Stomach (tissue), 8 donors: ENCODE measurements at regions not wholly inside any gene's neighbourhood (a gene's known extent, or its start where the extent isn't known, plus 50 kb on each side); places are given as distances from the start of the nearest gene placed in this dataset.

Experiments used
- DNase-seq, 2 donors: peaks; one replicate each; pipeline versions ENCODE4 v3.0.0 to v3.0.0-alpha.2; 2013 to 2019
- H3K27ac ChIP-seq, 5 donors: fragments of 200-600 bp in 4 of 5; sonication (generic) in 4 of 5; one replicate each; pipeline ENCODE4 v1.5.1; 2013 to 2019; ENCODE audit warnings: mild to moderate bottlenecking in 1 of 5, moderate library complexity in 1 of 5
- H3K27me3 ChIP-seq, 3 donors: fragments of 200-600 bp; sonication (generic); one replicate each; pipeline ENCODE4 v1.5.1; 2017 to 2019; ENCODE audit warnings: mixed run types in 1 of 3
- H3K36me3 ChIP-seq, 4 donors: fragments of 200-600 bp; sonication (generic); 1 replicate in 3 of 4; 2 replicates in 1 of 4; pipeline ENCODE4 v1.5.1; 2016 to 2019
- H3K4me1 ChIP-seq, 4 donors: fragments of 200-600 bp; sonication (generic); one replicate each; pipeline ENCODE4 v1.5.1; 2016 to 2019
- H3K4me3 ChIP-seq, 4 donors: fragments of 200-600 bp; sonication (generic) in 3 of 4; one replicate each; pipeline ENCODE4 v1.5.1; 2016 to 2019; ENCODE audit warnings: mild to moderate bottlenecking in 1 of 4
- H3K9me3 ChIP-seq, 4 donors: fragments of 200-600 bp; sonication (generic); one replicate each; pipeline ENCODE4 v1.5.1; 2016 to 2019
- CTCF ChIP-seq, 7 experiments: fragments of 450-650 bp in 4 of 7; fragments of 200-600 bp in 3 of 7; sonication (generic) in 3 of 7; IDR thresholded peaks; one replicate each; pipeline ENCODE4 v1.5.1; 2016 to 2019; ENCODE audit warnings: antibody characterized with exemption in 7 of 7, control low read depth in 2 of 7, mild to moderate bottlenecking in 1 of 7
- EP300 ChIP-seq: sonication (generic); formaldehyde crosslinking; IDR thresholded peaks from one replicate; pipeline ENCODE4 v1.6.1; 2017; ENCODE audit warnings: antibody characterized with exemption
- POLR2A ChIP-seq, 4 donors: fragments of 450-650 bp; IDR thresholded peaks; one replicate each; pipeline ENCODE4 v1.6.1; 2016; ENCODE audit warnings: antibody characterized with exemption in 4 of 4, control low read depth in 2 of 4, mild to moderate bottlenecking in 1 of 4, moderate library complexity in 1 of 4
- POLR2AphosphoS5 ChIP-seq, 3 donors: sonication (generic); formaldehyde crosslinking; IDR thresholded peaks; one replicate each; pipeline ENCODE4 v1.6.1; 2016; ENCODE audit warnings: antibody characterized with exemption in 3 of 3
- WGBS, 5 donors: extraction: QIAGEN DNeasy Blood & Tissue Kit in 3 of 5; methylation state at CpG; one replicate each; pipeline versions ENCODE4 v1.1.5 to v1.1.7; 2013 to 2018; 5-methylcytosine and 5-hydroxymethylcytosine counted together
- intact Hi-C: fragments of 100-400 bp; cut with DNase I; formaldehyde crosslinking; loops from one replicate; pipeline ENCODE4 v1.15.1; 2023; ENCODE audit warnings: low total_unique reads
- donor health status: healthy with polysubstance abuse.
- donor health status: Bipolar disorder and iron deficiency.
- donor health status: healthy.

GRCh38 chr3:152176241-152176640 lies 92.5 kb upstream of the MBNL1 start:
- no peak overlapping the region for H3K27ac ChIP-seq
- peaks cover 0 to 5% (median 0%) of the 10 kb centered on the region in 4 donors for H3K9me3 ChIP-seq
- no peak overlapping the region for H3K4me3 ChIP-seq
- no peak for DNase-seq
- H3K4me1 ChIP-seq: no peaks in the 10 kb centered on the region
- TF ChIP-seq CTCF (IDR thresholded peaks at IDR 0.05): no peak
- TF ChIP-seq POLR2AphosphoS5 (IDR thresholded peaks at IDR 0.05): no peak
- TF ChIP-seq POLR2A (IDR thresholded peaks at IDR 0.05): no peak
- no peak for TF ChIP-seq EP300
- no peaks in the 10 kb centered on the region for H3K36me3 ChIP-seq
- 71 to 93% (median 85%) methylated on average over 2 of the region's 2 CpGs for WGBS, 5 donors
- intact Hi-C loops: no loop called here
- no peaks in the 10 kb centered on the region for H3K27me3 ChIP-seq

GRCh38 chr3:152176998-152177397 lies 91.7 kb upstream of the MBNL1 start:
- H3K27me3 ChIP-seq: no peaks in the 10 kb centered on the region
- H3K27ac ChIP-seq: no peak overlapping the region
- no peaks in the 10 kb centered on the region for H3K9me3 ChIP-seq
- WGBS, 5 donors: 83 to 100% (median 96%) methylated on average over 1 of the region's 1 CpG
- intact Hi-C loops: no loop called here
- no peaks in the 10 kb centered on the region for H3K4me1 ChIP-seq
- H3K36me3 ChIP-seq: no peaks in the 10 kb centered on the region
- no peak for DNase-seq
- TF ChIP-seq POLR2AphosphoS5 (IDR thresholded peaks at IDR 0.05): no peak
- no peak for TF ChIP-seq EP300
- TF ChIP-seq CTCF (IDR thresholded peaks at IDR 0.05): no peak
- no peak for TF ChIP-seq POLR2A (IDR thresholded peaks at IDR 0.05)
- no peak overlapping the region for H3K4me3 ChIP-seq

- no peak for TF ChIP-seq EP300
- no peak for TF ChIP-seq POLR2A (IDR thresholded peaks at IDR 0.05)
- TF ChIP-seq CTCF (IDR thresholded peaks at IDR 0.05): no peak
- peaks cover 0 to 4% (median 0%) of the 10 kb centered on the region in 4 donors for H3K4me1 ChIP-seq
- intact Hi-C loops: no loop called here
- H3K27me3 ChIP-seq: no peaks in the 10 kb centered on the region
- WGBS, 5 donors: 91 to 100% (median 99%) methylated on average over 1 of the region's 1 CpG
- no peak overlapping the region for H3K4me3 ChIP-seq
- no peaks in the 10 kb centered on the region for H3K9me3 ChIP-seq
- H3K27ac ChIP-seq: no peak overlapping the region
- DNase-seq: no peak
- H3K36me3 ChIP-seq: no peaks in the 10 kb centered on the region
Measured at GRCh38 chr3:152177757-152178156, 91.0 kb upstream of the MBNL1 start.

DNA sequence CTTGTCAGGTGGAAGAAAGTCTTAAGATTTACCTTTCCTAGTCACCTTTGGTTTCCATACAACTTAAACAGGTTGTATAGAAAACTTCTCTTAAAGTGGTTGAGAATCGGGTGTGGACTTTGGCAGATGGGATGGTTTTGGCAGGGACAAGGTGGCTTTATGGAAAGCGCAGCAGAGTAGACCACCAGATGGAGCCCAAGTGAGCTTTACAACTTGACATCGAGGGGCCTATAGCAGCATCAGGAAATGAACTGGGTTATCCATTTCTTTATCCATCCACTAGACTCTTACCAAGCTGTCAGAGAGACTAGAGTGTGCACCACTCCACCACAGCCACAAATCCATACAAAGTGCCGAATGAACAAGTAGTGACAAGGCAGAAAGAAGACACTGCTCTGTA lies 85.3 kb upstream of the MBNL1 start:
- H3K27ac ChIP-seq: no peak overlapping the region
- DNase-seq: peak; percentile 27 to 70
- WGBS, 5 donors: 57 to 64% (median 60%) methylated on average over 4 of the region's 4 CpGs
- no peaks in the 10 kb centered on the region for H3K27me3 ChIP-seq
- no peaks in the 10 kb centered on the region for H3K36me3 ChIP-seq
- H3K4me3 ChIP-seq: no peak overlapping the region
- intact Hi-C loops: no loop called here
- no peak for TF ChIP-seq POLR2A (IDR thresholded peaks at IDR 0.05)
- peak in 2 of 7 experiments; percentile 26 to 44 for TF ChIP-seq CTCF (IDR thresholded peaks at IDR 0.05)
- peak in 1 of 3 donors; percentile 7 for TF ChIP-seq POLR2AphosphoS5 (IDR thresholded peaks at IDR 0.05)
- no peak for TF ChIP-seq EP300
- H3K4me1 ChIP-seq: peaks cover 0 to 6% (median 0%) of the 10 kb centered on the region in 4 donors
- no peaks in the 10 kb centered on the region for H3K9me3 ChIP-seq
